ENCODE measurements at regions not wholly inside any gene's neighbourhood (a gene's known extent, or its start where the extent isn't known, plus 50 kb on each side); places are given as distances from the start of the nearest gene placed in this dataset.

- no peak for TF ChIP-seq ZNF274 (IDR thresholded peaks at IDR 0.05; ENCODE audit: low read depth, low read length)
- TF ChIP-seq SUZ12 (IDR thresholded peaks at IDR 0.05; ENCODE audit: extremely low read depth, insufficient read depth, insufficient read length) = no peak
- TF ChIP-seq YY1 (IDR thresholded peaks at IDR 0.05; ENCODE audit: insufficient read depth, insufficient read length) = no peak
Observed at GRCh38 chr19:23541991-23542390, 145.0 kb downstream of the ZNF675 start.
